GM12878 (cell line): ENCODE measurements at regions not wholly inside any gene's neighbourhood (a gene's known extent, or its start where the extent isn't known, plus 50 kb on each side); places are given as distances from the start of the nearest gene placed in this dataset.
"Not testable (repeated sequence)": the region's sequence is repeated elsewhere in the genome, so short reads cannot be mapped to it uniquely, and the experiment has no call there.

Source experiments
- ATAC-seq: fragments of 200-7000 bp; cut with Tn5 transposase; 3 replicates; pipeline ENCODE4 v1.9.1; 2020; ENCODE audit warnings: mild to moderate bottlenecking, moderate library complexity
- BruUV-seq: library from RNA; stranded (reverse); fragments of 400-500 nt; replicated peaks from 2 replicates; lab custom pipeline; 2021; lab: Mats Ljungman, UMichigan
- CTCF ChIA-PET: fragments of 300-600 bp; sonication (Branson Sonifier 250); formaldehyde crosslinking; extraction: SDS; loops from one replicate; lab custom pipeline; 2021; ENCODE audit warnings: inconsistent platforms; lab: Yijun Ruan, JAX
- POLR2A ChIA-PET: fragments of 350-600 bp; formaldehyde crosslinking; extraction: SDS; loops from one replicate; lab custom pipeline; 2021; ENCODE audit warnings: inconsistent platforms; lab: Charles Lee
- RAD21 ChIA-PET: fragments of 300-600 bp; sonication (Branson Sonifier 250); formaldehyde crosslinking; loops from one replicate; lab custom pipeline; 2023; ENCODE audit warnings: antibody characterized with exemption; ENCODE audit not compliant: unreplicated experiment; lab: Charles Lee
- SMC1A ChIA-PET: fragments of 300-600 bp; sonication (Branson Sonifier 250); formaldehyde crosslinking; loops from one replicate; lab custom pipeline; 2023; ENCODE audit not compliant: unreplicated experiment, uncharacterized antibody; lab: Charles Lee
- DNase-seq: peaks from one replicate; pipeline ENCODE4 v3.0.0-alpha.2; 2011; ENCODE audit warnings: low read depth, low spot score
- FAIRE-seq: peaks from 3 replicates; lab custom pipeline; 2011; peaks lifted over from hg19 to GRCh38; lab: Jason Lieb, UNC
- H2AFZ ChIP-seq: 2 replicates; pipeline ENCODE4 v1.6.0; 2011; ENCODE audit warnings: low read depth, low read length, control low read depth; ENCODE audit not compliant: control insufficient read depth
- H3K27ac ChIP-seq: 2 replicates; pipeline ENCODE4 v1.5.1; 2011; ENCODE audit warnings: control low read depth; ENCODE audit not compliant: control insufficient read depth, insufficient read depth
- H3K27me3 ChIP-seq, 2 experiments: replicated peaks in 1 of 2; 2 replicates each; pipeline versions ENCODE4 v1.6.0 to v1.6.1; 2011; ENCODE audit warnings: low read length in 1 of 2; ENCODE audit not compliant: control insufficient read depth in 2 of 2, insufficient read depth in 2 of 2
- H3K36me3 ChIP-seq, 2 experiments: 2 replicates each; pipeline ENCODE4 v1.5.1; 2011; ENCODE audit warnings: low read length in 1 of 2; ENCODE audit not compliant: control insufficient read depth in 2 of 2, insufficient read depth in 2 of 2
- H3K4me1 ChIP-seq: 2 replicates; pipeline ENCODE4 v1.6.1; 2011; ENCODE audit warnings: mild to moderate bottlenecking, low read length, moderate library complexity, mixed read lengths; ENCODE audit not compliant: control insufficient read depth, insufficient read depth
- H3K4me2 ChIP-seq: 2 replicates; pipeline ENCODE4 v1.6.0; 2011; ENCODE audit warnings: control low read depth; ENCODE audit not compliant: control insufficient read depth, insufficient read depth
- H3K4me3 ChIP-seq: fragments of 200-600 bp; sonication (generic); 2 replicates; pipeline ENCODE4 v1.5.1; 2016
- H3K79me2 ChIP-seq: 2 replicates; pipeline ENCODE4 v1.6.0; 2011; ENCODE audit warnings: low read length; ENCODE audit not compliant: control insufficient read depth, insufficient read depth
- H3K9ac ChIP-seq: 2 replicates; pipeline ENCODE4 v1.8.0; 2011; ENCODE audit warnings: low read length, control low read depth, mixed read lengths; ENCODE audit not compliant: control insufficient read depth, insufficient read depth
- H3K9me3 ChIP-seq: replicated peaks from 3 replicates; pipeline ENCODE4 v1.5.1; 2011; ENCODE audit warnings: mild to moderate bottlenecking, low read length; ENCODE audit not compliant: control insufficient read depth, insufficient read depth
- H4K20me1 ChIP-seq: 2 replicates; pipeline ENCODE4 v1.6.0; 2011; ENCODE audit not compliant: control insufficient read depth, insufficient read depth
- CBFB ChIP-seq: IDR thresholded peaks from 2 replicates; pipeline ENCODE4 v1.6.1; 2016; ENCODE audit warnings: antibody characterized with exemption, low read depth
- CBX5 ChIP-seq: sonication (generic); IDR thresholded peaks from 2 replicates; pipeline ENCODE4 v1.6.1; 2016; ENCODE audit warnings: low read depth, moderate library complexity, mild to moderate bottlenecking, inconsistent platforms
- EED ChIP-seq: sonication (generic); IDR thresholded peaks from 2 replicates; pipeline ENCODE4 v1.6.1; 2016; ENCODE audit warnings: antibody characterized with exemption, low read depth
- SMAD1 ChIP-seq: fragments of 450-650 bp; IDR thresholded peaks from 2 replicates; pipeline ENCODE4 v1.6.1; 2018; ENCODE audit warnings: mild to moderate bottlenecking, low read depth; ENCODE audit not compliant: partially characterized antibody
- SREBF2 ChIP-seq: IDR thresholded peaks from 2 replicates; pipeline ENCODE4 v1.6.1; 2012; ENCODE audit warnings: mild to moderate bottlenecking, low read length
- TBL1XR1 ChIP-seq: IDR thresholded peaks from 2 replicates; pipeline ENCODE4 v1.6.1; 2012; ENCODE audit warnings: low read depth, low read length, improper control_type of control experiment
- WGBS: methylation state at CpG from one replicate; pipeline ENCODE4 v1.1.6; 2016; ENCODE audit warnings: low lambda C conversion rate; ENCODE audit not compliant: insufficient replicate concordance, insufficient coverage; ENCODE audit errors: missing lambda C conversion rate; 5-methylcytosine and 5-hydroxymethylcytosine counted together
- in situ Hi-C: fragments of 300-500 bp; cut with MboI; formaldehyde crosslinking; loops from 9 replicates; pipeline ENCODE4 v1.14.3; 2018; ENCODE audit warnings: mixed read lengths
- intact Hi-C: fragments of 100-400 bp; cut with micrococcal nuclease; formaldehyde crosslinking; loops from one replicate; pipeline ENCODE4 v1.14.2; 2022; ENCODE audit not compliant: unreplicated experiment
- TF ChIP-seq, protein P1 (sequence below): fragments of 450-650 bp; IDR thresholded peaks from 2 replicates; pipeline ENCODE4 v1.6.1; 2017; ENCODE audit warnings: antibody characterized with exemption, mild to moderate bottlenecking, moderate library complexity
- TF ChIP-seq, protein P2 (sequence below): fragments of 450-650 bp; IDR thresholded peaks from 2 replicates; pipeline ENCODE4 v1.6.1; 2017; ENCODE audit warnings: mild to moderate bottlenecking, low read depth, inconsistent platforms; ENCODE audit not compliant: poor library complexity, severe bottlenecking
- TF ChIP-seq, protein P3 (sequence below): fragments of 150-350 bp; IDR thresholded peaks from 2 replicates; pipeline ENCODE4 v1.6.1; 2014; ENCODE audit warnings: mild to moderate bottlenecking, low read depth, low read length
- TF ChIP-seq, protein P4 (sequence below): fragments of 450-650 bp; IDR thresholded peaks from 2 replicates; pipeline ENCODE4 v1.6.1; 2014; ENCODE audit warnings: mild to moderate bottlenecking

DNA sequence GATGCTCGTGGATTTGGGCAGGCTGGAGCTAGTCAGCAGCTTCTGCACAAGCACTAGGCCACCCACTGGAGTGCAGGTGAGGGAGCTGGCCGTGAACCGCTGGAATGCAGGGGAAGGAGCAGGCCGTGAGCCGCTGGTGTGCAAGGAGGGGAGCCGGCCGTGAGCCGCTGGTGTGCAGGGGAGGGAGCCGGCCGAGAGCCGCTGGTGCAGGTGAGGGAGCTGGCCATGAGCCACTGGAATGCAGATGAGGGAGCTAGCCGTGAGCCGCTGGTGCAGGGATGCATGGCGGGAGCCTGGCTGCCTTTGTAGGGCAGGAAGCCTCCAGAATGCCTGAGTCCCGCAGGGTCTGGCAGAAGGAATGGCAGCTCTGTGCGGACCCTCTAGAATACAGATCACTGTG, 4220.0 kb upstream of the OR11H1 start (continued):
- no peak for TF ChIP-seq TBL1XR1
- TF ChIP-seq, protein P1, sequence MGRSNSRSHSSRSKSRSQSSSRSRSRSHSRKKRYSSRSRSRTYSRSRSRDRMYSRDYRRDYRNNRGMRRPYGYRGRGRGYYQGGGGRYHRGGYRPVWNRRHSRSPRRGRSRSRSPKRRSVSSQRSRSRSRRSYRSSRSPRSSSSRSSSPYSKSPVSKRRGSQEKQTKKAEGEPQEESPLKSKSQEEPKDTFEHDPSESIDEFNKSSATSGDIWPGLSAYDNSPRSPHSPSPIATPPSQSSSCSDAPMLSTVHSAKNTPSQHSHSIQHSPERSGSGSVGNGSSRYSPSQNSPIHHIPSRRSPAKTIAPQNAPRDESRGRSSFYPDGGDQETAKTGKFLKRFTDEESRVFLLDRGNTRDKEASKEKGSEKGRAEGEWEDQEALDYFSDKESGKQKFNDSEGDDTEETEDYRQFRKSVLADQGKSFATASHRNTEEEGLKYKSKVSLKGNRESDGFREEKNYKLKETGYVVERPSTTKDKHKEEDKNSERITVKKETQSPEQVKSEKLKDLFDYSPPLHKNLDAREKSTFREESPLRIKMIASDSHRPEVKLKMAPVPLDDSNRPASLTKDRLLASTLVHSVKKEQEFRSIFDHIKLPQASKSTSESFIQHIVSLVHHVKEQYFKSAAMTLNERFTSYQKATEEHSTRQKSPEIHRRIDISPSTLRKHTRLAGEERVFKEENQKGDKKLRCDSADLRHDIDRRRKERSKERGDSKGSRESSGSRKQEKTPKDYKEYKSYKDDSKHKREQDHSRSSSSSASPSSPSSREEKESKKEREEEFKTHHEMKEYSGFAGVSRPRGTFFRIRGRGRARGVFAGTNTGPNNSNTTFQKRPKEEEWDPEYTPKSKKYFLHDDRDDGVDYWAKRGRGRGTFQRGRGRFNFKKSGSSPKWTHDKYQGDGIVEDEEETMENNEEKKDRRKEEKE: no peak
- no peak for TF ChIP-seq SREBF2
- no peak for TF ChIP-seq CBX5
- TF ChIP-seq, protein P2, sequence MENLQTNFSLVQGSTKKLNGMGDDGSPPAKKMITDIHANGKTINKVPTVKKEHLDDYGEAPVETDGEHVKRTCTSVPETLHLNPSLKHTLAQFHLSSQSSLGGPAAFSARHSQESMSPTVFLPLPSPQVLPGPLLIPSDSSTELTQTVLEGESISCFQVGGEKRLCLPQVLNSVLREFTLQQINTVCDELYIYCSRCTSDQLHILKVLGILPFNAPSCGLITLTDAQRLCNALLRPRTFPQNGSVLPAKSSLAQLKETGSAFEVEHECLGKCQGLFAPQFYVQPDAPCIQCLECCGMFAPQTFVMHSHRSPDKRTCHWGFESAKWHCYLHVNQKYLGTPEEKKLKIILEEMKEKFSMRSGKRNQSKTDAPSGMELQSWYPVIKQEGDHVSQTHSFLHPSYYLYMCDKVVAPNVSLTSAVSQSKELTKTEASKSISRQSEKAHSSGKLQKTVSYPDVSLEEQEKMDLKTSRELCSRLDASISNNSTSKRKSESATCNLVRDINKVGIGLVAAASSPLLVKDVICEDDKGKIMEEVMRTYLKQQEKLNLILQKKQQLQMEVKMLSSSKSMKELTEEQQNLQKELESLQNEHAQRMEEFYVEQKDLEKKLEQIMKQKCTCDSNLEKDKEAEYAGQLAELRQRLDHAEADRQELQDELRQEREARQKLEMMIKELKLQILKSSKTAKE: no peak
- TF ChIP-seq CBFB: no peak
- no peak for TF ChIP-seq SMAD1
- TF ChIP-seq, protein P3, sequence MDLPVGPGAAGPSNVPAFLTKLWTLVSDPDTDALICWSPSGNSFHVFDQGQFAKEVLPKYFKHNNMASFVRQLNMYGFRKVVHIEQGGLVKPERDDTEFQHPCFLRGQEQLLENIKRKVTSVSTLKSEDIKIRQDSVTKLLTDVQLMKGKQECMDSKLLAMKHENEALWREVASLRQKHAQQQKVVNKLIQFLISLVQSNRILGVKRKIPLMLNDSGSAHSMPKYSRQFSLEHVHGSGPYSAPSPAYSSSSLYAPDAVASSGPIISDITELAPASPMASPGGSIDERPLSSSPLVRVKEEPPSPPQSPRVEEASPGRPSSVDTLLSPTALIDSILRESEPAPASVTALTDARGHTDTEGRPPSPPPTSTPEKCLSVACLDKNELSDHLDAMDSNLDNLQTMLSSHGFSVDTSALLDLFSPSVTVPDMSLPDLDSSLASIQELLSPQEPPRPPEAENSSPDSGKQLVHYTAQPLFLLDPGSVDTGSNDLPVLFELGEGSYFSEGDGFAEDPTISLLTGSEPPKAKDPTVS: no peak
- TF ChIP-seq, protein P4, sequence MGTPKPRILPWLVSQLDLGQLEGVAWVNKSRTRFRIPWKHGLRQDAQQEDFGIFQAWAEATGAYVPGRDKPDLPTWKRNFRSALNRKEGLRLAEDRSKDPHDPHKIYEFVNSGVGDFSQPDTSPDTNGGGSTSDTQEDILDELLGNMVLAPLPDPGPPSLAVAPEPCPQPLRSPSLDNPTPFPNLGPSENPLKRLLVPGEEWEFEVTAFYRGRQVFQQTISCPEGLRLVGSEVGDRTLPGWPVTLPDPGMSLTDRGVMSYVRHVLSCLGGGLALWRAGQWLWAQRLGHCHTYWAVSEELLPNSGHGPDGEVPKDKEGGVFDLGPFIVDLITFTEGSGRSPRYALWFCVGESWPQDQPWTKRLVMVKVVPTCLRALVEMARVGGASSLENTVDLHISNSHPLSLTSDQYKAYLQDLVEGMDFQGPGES: no peak
- TF ChIP-seq EED: no peak
- TF ChIP-seq, all 136 proteins: peak for 0

DNA sequence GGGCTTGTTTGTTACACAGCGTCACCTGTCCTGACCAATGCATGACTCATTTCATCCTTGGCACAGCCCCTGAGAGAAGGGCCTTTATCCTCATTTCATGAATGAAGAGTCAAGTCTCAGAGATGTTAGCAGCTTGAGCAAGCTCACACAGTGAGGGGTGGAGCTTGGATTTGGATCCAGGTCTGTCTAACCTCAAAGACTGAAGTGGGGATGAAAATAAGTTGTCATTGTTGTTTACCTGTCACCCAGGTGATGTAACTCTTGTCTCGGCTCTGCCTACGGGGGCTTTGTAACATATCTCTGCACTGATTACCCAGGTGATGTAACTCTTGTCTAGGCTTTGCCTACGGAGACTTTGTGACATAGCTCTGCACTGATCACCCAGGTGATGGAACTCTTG, 4218.2 kb upstream of the OR11H1 start:
- not testable (repeated sequence) for FAIRE-seq, H2AFZ ChIP-seq

More for the DNA sequence above, 4218.2 kb upstream of the OR11H1 start:
- H4K20me1 ChIP-seq, POLR2A ChIA-PET, H3K4me1 ChIP-seq, DNase-seq, H3K9me3 ChIP-seq, CTCF ChIA-PET, H3K9ac ChIP-seq, H3K27ac ChIP-seq, SMC1A ChIA-PET, H3K4me3 ChIP-seq, H3K27me3 ChIP-seq, ATAC-seq, in situ Hi-C loops, intact Hi-C loops, H3K4me2 ChIP-seq, BruUV-seq, H3K36me3 ChIP-seq, RAD21 ChIA-PET, H3K79me2 ChIP-seq: not testable (repeated sequence)
- WGBS: 16% methylated on average over 4 of the region's 4 CpGs
